ENCODE measurements at regions not wholly inside any gene's neighbourhood (a gene's known extent, or its start where the extent isn't known, plus 50 kb on each side); places are given as distances from the start of the nearest gene placed in this dataset.

DNA sequence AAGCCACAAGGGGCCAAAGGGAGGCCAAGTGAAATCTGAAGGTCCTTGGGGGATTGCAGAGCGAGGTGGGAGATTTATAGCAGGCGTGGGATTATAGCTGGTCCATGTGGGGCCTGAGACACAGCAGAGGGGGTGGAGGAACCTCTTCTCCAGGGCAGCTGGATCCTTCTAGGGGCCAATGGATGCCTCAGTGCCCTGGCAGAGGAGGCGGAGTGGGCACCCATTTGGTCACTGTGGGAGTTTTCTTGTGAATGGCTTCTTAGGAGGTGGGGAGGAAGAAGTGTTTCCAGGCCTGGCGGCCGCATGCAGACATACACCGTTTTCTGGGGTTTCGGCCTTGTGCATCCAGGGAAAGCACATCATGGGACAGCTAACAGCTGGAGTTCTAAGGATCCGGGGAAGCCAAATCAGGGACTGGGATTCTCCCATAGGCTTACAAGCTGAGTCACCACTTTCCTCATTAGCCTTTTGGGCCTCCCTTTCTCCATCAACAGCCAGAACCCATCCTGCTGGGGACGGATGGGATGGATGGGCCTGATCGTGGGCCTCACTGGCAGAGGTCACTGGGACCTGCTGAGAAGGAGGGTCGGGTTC, 76.5 kb downstream of the RHOU start:
- no peak for TF ChIP-seq RXRA (IDR thresholded peaks at IDR 0.05)
- TF ChIP-seq, protein P1, sequence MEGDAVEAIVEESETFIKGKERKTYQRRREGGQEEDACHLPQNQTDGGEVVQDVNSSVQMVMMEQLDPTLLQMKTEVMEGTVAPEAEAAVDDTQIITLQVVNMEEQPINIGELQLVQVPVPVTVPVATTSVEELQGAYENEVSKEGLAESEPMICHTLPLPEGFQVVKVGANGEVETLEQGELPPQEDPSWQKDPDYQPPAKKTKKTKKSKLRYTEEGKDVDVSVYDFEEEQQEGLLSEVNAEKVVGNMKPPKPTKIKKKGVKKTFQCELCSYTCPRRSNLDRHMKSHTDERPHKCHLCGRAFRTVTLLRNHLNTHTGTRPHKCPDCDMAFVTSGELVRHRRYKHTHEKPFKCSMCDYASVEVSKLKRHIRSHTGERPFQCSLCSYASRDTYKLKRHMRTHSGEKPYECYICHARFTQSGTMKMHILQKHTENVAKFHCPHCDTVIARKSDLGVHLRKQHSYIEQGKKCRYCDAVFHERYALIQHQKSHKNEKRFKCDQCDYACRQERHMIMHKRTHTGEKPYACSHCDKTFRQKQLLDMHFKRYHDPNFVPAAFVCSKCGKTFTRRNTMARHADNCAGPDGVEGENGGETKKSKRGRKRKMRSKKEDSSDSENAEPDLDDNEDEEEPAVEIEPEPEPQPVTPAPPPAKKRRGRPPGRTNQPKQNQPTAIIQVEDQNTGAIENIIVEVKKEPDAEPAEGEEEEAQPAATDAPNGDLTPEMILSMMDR (IDR thresholded peaks at IDR 0.05; ENCODE audit: low read depth, low read length, missing input control) = no peak
- no peak for TF ChIP-seq JUND (IDR thresholded peaks at IDR 0.05)
- TF ChIP-seq GABPA (IDR thresholded peaks at IDR 0.05 in 1 of 2, conservative IDR thresholded peaks at IDR 0.05 in 1 of 2) = no peak
- no peak for TF ChIP-seq SP1 (IDR thresholded peaks at IDR 0.05)
- no peak for TF ChIP-seq TAF1 (conservative IDR thresholded peaks at IDR 0.05)
- TF ChIP-seq, protein P2, sequence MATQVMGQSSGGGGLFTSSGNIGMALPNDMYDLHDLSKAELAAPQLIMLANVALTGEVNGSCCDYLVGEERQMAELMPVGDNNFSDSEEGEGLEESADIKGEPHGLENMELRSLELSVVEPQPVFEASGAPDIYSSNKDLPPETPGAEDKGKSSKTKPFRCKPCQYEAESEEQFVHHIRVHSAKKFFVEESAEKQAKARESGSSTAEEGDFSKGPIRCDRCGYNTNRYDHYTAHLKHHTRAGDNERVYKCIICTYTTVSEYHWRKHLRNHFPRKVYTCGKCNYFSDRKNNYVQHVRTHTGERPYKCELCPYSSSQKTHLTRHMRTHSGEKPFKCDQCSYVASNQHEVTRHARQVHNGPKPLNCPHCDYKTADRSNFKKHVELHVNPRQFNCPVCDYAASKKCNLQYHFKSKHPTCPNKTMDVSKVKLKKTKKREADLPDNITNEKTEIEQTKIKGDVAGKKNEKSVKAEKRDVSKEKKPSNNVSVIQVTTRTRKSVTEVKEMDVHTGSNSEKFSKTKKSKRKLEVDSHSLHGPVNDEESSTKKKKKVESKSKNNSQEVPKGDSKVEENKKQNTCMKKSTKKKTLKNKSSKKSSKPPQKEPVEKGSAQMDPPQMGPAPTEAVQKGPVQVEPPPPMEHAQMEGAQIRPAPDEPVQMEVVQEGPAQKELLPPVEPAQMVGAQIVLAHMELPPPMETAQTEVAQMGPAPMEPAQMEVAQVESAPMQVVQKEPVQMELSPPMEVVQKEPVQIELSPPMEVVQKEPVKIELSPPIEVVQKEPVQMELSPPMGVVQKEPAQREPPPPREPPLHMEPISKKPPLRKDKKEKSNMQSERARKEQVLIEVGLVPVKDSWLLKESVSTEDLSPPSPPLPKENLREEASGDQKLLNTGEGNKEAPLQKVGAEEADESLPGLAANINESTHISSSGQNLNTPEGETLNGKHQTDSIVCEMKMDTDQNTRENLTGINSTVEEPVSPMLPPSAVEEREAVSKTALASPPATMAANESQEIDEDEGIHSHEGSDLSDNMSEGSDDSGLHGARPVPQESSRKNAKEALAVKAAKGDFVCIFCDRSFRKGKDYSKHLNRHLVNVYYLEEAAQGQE (IDR thresholded peaks at IDR 0.05) = no peak
- TF ChIP-seq, protein P3, sequence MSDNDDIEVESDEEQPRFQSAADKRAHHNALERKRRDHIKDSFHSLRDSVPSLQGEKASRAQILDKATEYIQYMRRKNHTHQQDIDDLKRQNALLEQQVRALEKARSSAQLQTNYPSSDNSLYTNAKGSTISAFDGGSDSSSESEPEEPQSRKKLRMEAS (IDR thresholded peaks at IDR 0.05) = no peak
- no peak for TF ChIP-seq EGR1 (IDR thresholded peaks at IDR 0.05; ENCODE audit: low read depth in 2 of 2)
- no peak for TF ChIP-seq RAD21 (IDR thresholded peaks at IDR 0.05)
- TF ChIP-seq, protein P4, sequence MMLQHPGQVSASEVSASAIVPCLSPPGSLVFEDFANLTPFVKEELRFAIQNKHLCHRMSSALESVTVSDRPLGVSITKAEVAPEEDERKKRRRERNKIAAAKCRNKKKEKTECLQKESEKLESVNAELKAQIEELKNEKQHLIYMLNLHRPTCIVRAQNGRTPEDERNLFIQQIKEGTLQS (IDR thresholded peaks at IDR 0.05) = no peak
- no peak for TF ChIP-seq YY1 (IDR thresholded peaks at IDR 0.05)

All from liver (tissue), 3 donors.